Lung (tissue), 11 donors: ENCODE measurements at regions not wholly inside any gene's neighbourhood (a gene's known extent, or its start where the extent isn't known, plus 50 kb on each side); places are given as distances from the start of the nearest gene placed in this dataset.

Experiments
- ATAC-seq: fragments of 200-7000 bp; cut with Tn5 transposase; one replicate; pipeline ENCODE4 v1.9.1; 2020; ENCODE audit warnings: moderate number of reproducible peaks; ENCODE audit not compliant: insufficient read depth, low FRiP score
- DNase-seq, 3 donors: peaks; one replicate each; pipeline ENCODE4 v3.0.0-alpha.2; 2013 to 2017
- H3K27ac ChIP-seq, 2 donors: one replicate each; pipeline ENCODE4 v1.5.1; 2013; ENCODE audit warnings: mild to moderate bottlenecking in 2 of 2, moderate library complexity in 2 of 2, control low read depth in 1 of 2, inconsistent platforms in 1 of 2, low read depth in 1 of 2, low read length in 1 of 2
- H3K27me3 ChIP-seq, 3 donors: one replicate each; pipeline ENCODE4 v1.5.1; 2013; ENCODE audit warnings: low read length in 2 of 3; ENCODE audit not compliant: control insufficient read depth in 3 of 3, insufficient read depth in 3 of 3
- H3K36me3 ChIP-seq, 4 donors: one replicate each; pipeline ENCODE4 v1.5.1; 2013; ENCODE audit warnings: low read length in 4 of 4, mild to moderate bottlenecking in 1 of 4, moderate library complexity in 1 of 4; ENCODE audit not compliant: control insufficient read depth in 4 of 4, insufficient read depth in 4 of 4
- H3K4me1 ChIP-seq, 5 donors: one replicate each; pipeline ENCODE4 v1.5.1; 2013; ENCODE audit warnings: low read length in 5 of 5, mild to moderate bottlenecking in 2 of 5, moderate library complexity in 1 of 5; ENCODE audit not compliant: control insufficient read depth in 5 of 5, insufficient read depth in 5 of 5
- H3K4me3 ChIP-seq: one replicate; pipeline ENCODE4 v1.5.1; 2013; ENCODE audit warnings: mild to moderate bottlenecking, control low read depth, moderate library complexity
- H3K9ac ChIP-seq, 2 donors: one replicate each; pipeline ENCODE4 v1.5.1; 2013; ENCODE audit warnings: low read length in 2 of 2, control low read depth in 1 of 2; ENCODE audit not compliant: insufficient read depth in 1 of 2
- H3K9me3 ChIP-seq, 4 donors: one replicate each; pipeline ENCODE4 v1.5.1; 2013; ENCODE audit warnings: low read length in 3 of 4, mild to moderate bottlenecking in 1 of 4, moderate library complexity in 1 of 4; ENCODE audit not compliant: control insufficient read depth in 4 of 4, insufficient read depth in 3 of 4
- CTCF ChIP-seq: IDR thresholded peaks from 2 replicates; pipeline ENCODE4 v1.5.1; 2012; ENCODE audit warnings: mild to moderate bottlenecking; ENCODE audit errors: control extremely low read depth, extremely low read depth
- WGBS, 2 donors: extraction: QIAGEN DNeasy Blood & Tissue Kit; methylation state at CpG; one replicate each; pipeline ENCODE4 v1.1.7; 2013; 5-methylcytosine and 5-hydroxymethylcytosine counted together
- donor health status: control.
- donor health status: control.
- donor health status: Bipolar disorder and iron deficiency.
- donor health status: healthy.
- donor health status: DM: yes; HTN: yes; CAD: no.

GRCh38 chr10:52897162-52897561 lies 124.6 kb upstream of the MBL2 start:
- no peaks in the 10 kb centered on the region for H3K9me3 ChIP-seq
- H3K27me3 ChIP-seq = no peaks in the 10 kb centered on the region
- H3K4me1 ChIP-seq = no peaks in the 10 kb centered on the region
- no peaks in the 10 kb centered on the region for H3K36me3 ChIP-seq
- DNase-seq (no peak), ATAC-seq (no peak)
- no peak for TF ChIP-seq CTCF
- no peak overlapping the region for H3K27ac ChIP-seq
- H3K4me3 ChIP-seq = no peak overlapping the region
- no peak overlapping the region for H3K9ac ChIP-seq

GRCh38 chr10:52895059-52895458 lies 122.5 kb upstream of the MBL2 start:
- no peaks in the 10 kb centered on the region for H3K9me3 ChIP-seq
- H3K4me3 ChIP-seq = no peak overlapping the region
- ATAC-seq (no peak), DNase-seq (no peak)
- H3K36me3 ChIP-seq = no peaks in the 10 kb centered on the region
- no peak for TF ChIP-seq CTCF
- H3K27ac ChIP-seq = no peak overlapping the region
- no peaks in the 10 kb centered on the region for H3K27me3 ChIP-seq
- no peak overlapping the region for H3K9ac ChIP-seq
- H3K4me1 ChIP-seq = no peaks in the 10 kb centered on the region

GRCh38 chr10:52890281-52890680 lies 117.7 kb upstream of the MBL2 start:
- no peak for TF ChIP-seq CTCF
- DNase-seq = no peak
- WGBS, 2 donors = 94 to 96% methylated on average over 17 of the region's 17 CpGs
- no peak overlapping the region for H3K27ac ChIP-seq
- H3K36me3 ChIP-seq = no peaks in the 10 kb centered on the region
- H3K4me3 ChIP-seq = no peak overlapping the region
- no peaks in the 10 kb centered on the region for H3K4me1 ChIP-seq
- no peaks in the 10 kb centered on the region for H3K27me3 ChIP-seq
- peaks cover 0 to 2% (median 0%) of the 10 kb centered on the region in 4 donors for H3K9me3 ChIP-seq
- H3K9ac ChIP-seq = no peak overlapping the region
- ATAC-seq = no peak

- H3K27me3 ChIP-seq = no peaks in the 10 kb centered on the region
- no peaks in the 10 kb centered on the region for H3K4me1 ChIP-seq
- H3K9ac ChIP-seq = no peak overlapping the region
- H3K9me3 ChIP-seq = peaks cover 0 to 2% (median 0%) of the 10 kb centered on the region in 4 donors
- 92 to 96% methylated on average over 12 of the region's 12 CpGs for WGBS, 2 donors
- no peak overlapping the region for H3K27ac ChIP-seq
- TF ChIP-seq CTCF = no peak
- no peak overlapping the region for H3K4me3 ChIP-seq
- DNase-seq = no peak
- ATAC-seq = no peak
- no peaks in the 10 kb centered on the region for H3K36me3 ChIP-seq
Measured at GRCh38 chr10:52889611-52890010, 117.0 kb upstream of the MBL2 start.
